BJ (cell line): ENCODE measurements at regions not wholly inside any gene's neighbourhood (a gene's known extent, or its start where the extent isn't known, plus 50 kb on each side); places are given as distances from the start of the nearest gene placed in this dataset.

Experiments used
- CTCF ChIA-PET: fragments of 350-600 bp; formaldehyde crosslinking; extraction: SDS; loops from one replicate; lab custom pipeline; 2021; ENCODE audit warnings: antibody characterized with exemption, inconsistent platforms; lab: Yijun Ruan, JAX
- POLR2A ChIA-PET: fragments of 300-600 bp; sonication (Branson Sonifier 250); formaldehyde crosslinking; extraction: SDS; loops from one replicate; lab custom pipeline; 2021; ENCODE audit warnings: antibody characterized with exemption; lab: Charles Lee
- DNase-seq: peaks from one replicate; pipeline ENCODE4 v3.0.0-alpha.2; 2011; ENCODE audit warnings: low read depth
- H3K27me3 ChIP-seq: 2 replicates; pipeline ENCODE4 v1.6.0; 2011; ENCODE audit warnings: low read length; ENCODE audit not compliant: control insufficient read depth, insufficient read depth
- H3K36me3 ChIP-seq: 2 replicates; pipeline ENCODE4 v1.5.1; 2011; ENCODE audit warnings: low read length; ENCODE audit not compliant: control insufficient read depth, insufficient read depth
- H3K4me3 ChIP-seq: 2 replicates; pipeline ENCODE4 v1.5.1; 2011; ENCODE audit warnings: low read depth, mild to moderate bottlenecking, control low read depth, low read length
- TF ChIP-seq, protein P1 (sequence below): IDR thresholded peaks from 2 replicates; pipeline ENCODE4 v1.5.1; 2011; ENCODE audit warnings: low read depth, mild to moderate bottlenecking, control low read depth, inconsistent platforms, low read length, moderate library complexity; ENCODE audit not compliant: insufficient read depth

DNA sequence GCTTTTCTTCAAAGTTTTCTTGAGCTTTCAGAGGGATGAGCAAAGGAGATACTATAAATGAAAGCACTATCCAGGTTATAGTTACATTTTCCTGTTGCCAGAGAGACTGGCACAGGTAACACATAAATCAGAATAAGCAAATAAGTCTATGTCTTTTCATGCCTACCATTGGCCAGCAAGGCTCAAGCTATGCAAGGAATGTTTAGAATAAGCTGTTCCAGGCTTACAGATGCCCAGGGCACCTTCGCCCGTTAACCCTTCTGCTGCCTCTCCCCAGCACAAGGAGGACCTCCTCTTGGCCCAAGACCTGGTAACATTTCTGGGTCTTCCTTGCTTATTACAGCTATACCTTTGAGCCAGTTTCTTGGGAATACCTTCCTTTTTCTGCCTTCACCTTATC lies 233.7 kb upstream of the MEIS1 start:
- H3K27me3 ChIP-seq, result no peaks in the 10 kb centered on the region
- H3K36me3 ChIP-seq, result no peaks in the 10 kb centered on the region
- TF ChIP-seq, protein P1, sequence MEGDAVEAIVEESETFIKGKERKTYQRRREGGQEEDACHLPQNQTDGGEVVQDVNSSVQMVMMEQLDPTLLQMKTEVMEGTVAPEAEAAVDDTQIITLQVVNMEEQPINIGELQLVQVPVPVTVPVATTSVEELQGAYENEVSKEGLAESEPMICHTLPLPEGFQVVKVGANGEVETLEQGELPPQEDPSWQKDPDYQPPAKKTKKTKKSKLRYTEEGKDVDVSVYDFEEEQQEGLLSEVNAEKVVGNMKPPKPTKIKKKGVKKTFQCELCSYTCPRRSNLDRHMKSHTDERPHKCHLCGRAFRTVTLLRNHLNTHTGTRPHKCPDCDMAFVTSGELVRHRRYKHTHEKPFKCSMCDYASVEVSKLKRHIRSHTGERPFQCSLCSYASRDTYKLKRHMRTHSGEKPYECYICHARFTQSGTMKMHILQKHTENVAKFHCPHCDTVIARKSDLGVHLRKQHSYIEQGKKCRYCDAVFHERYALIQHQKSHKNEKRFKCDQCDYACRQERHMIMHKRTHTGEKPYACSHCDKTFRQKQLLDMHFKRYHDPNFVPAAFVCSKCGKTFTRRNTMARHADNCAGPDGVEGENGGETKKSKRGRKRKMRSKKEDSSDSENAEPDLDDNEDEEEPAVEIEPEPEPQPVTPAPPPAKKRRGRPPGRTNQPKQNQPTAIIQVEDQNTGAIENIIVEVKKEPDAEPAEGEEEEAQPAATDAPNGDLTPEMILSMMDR, result no peak
- no peak overlapping the region for H3K4me3 ChIP-seq
- DNase-seq, result no peak
- POLR2A ChIA-PET, result no interaction called here
- CTCF ChIA-PET, result interaction anchor here (0.7 kb wide), 1 partner anchor 1500 kb away, joined by 4 read pairs; no protein-coding TSS in a partner anchor

DNA sequence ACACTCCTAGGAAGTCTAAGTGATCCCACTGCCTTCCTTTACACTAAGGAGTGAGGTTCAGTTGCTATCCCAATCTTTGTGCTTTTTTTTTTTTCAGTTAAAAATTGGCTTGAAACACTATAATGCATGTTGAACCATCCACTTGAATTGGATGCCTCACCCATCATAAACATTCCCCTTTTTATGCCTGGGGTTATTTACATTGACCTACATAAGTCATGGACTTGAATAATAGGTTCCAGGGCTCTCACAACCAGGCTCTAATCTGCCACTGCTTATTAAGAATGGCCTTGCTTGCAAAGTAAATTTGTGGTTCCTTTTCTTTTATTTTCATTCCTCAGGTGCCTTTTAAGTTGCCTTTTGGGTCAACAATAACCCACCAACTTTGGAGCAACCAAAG lies 236.1 kb upstream of the MEIS1 start:
- H3K27me3 ChIP-seq, result no peaks in the 10 kb centered on the region
- H3K36me3 ChIP-seq, result no peaks in the 10 kb centered on the region
- CTCF ChIA-PET, result no interaction called here
- DNase-seq, result no peak
- POLR2A ChIA-PET, result no interaction called here
- no peak overlapping the region for H3K4me3 ChIP-seq
- TF ChIP-seq, protein P1, result no peak

DNA sequence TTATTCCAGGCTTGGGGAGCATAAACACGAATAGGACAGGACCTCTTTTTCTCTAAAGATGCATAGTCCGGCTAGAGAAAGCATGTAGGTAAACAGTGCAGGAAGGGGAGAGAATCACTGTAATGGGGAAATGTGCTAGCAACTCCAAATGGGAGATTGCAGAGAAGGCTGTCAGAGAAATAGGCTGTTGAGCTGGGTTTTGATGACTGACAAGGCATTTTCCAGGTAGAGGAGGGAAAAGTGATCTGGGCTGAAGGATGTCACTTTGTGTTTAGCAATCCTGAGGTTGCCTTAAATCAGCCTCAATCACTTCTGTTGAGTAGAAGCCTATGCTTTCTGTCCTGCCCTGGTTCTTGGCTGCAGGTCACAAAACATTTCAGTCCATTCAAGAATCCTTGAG lies 242.0 kb upstream of the MEIS1 start:
- TF ChIP-seq, protein P1, result no peak
- CTCF ChIA-PET, result no interaction called here
- Histone ChIP-seq H3K27me3 (no peaks in the 10 kb centered on the region), H3K36me3 (no peaks in the 10 kb centered on the region), H3K4me3 (no peak overlapping the region)
- POLR2A ChIA-PET, result no interaction called here
- no peak for DNase-seq

DNA sequence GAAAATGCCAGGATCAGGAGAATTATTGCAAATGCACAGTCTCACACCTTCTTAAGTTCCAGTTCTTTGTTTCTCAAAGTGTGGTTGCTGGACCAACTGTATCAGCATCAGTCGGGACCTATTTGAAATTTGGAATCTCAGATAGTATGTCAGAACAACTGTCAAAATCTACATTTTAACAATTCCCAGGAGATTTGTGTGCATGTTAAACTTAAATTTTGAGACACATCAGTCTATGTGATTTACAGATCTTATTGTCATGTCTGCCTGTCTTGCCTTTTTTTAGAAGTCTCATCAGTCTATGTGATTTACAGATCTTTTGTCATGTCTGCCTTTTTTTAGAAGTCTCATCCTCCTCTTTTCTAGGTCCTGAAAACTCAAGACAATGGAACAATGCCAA lies 243.6 kb upstream of the MEIS1 start:
- POLR2A ChIA-PET, result no interaction called here
- no peaks in the 10 kb centered on the region for H3K27me3 ChIP-seq
- DNase-seq, result no peak
- no peaks in the 10 kb centered on the region for H3K36me3 ChIP-seq
- TF ChIP-seq, protein P1, result no peak
- CTCF ChIA-PET, result no interaction called here
- no peak overlapping the region for H3K4me3 ChIP-seq

DNA sequence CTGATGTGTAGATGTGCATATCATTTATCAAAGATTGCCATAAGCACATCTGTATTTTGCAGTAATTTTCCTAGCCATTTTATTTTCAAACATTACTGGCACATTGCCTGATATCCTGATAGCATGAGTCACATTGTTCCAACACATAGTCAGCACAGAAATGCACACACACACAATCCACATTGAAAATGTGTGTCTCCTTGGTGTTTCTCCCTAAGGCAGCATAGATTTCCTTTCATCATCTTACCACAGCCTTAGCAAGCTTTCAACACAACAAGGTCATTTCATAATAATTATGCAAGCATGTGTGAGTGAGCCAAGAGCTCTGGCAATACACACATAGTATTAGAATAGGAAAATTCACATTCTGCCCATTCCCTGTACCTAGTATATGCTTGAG lies 245.4 kb upstream of the MEIS1 start:
- H3K36me3 ChIP-seq, result no peaks in the 10 kb centered on the region
- POLR2A ChIA-PET, result no interaction called here
- CTCF ChIA-PET, result no interaction called here
- no peaks in the 10 kb centered on the region for H3K27me3 ChIP-seq
- TF ChIP-seq, protein P1, result no peak
- H3K4me3 ChIP-seq, result no peak overlapping the region
- no peak for DNase-seq
